ENCODE measurements at regions not wholly inside any gene's neighbourhood (a gene's known extent, or its start where the extent isn't known, plus 50 kb on each side); places are given as distances from the start of the nearest gene placed in this dataset.

GRCh38 chr10:71059943-71060342, 152.4 kb upstream of the UNC5B start:
- H3K27me3 ChIP-seq (ENCODE audit: control insufficient read depth, insufficient read depth, low read length) = peaks cover 10% of the 10 kb centered on the region
- no peak overlapping the region for H3K4me3 ChIP-seq (ENCODE audit: low read depth, low read length)
- no peak for TF ChIP-seq CTCF (IDR thresholded peaks at IDR 0.05; ENCODE audit: insufficient read depth, low read length, poor library complexity, severe bottlenecking)
- DNase-seq (ENCODE audit: low read depth) = no peak
- H3K36me3 ChIP-seq (ENCODE audit: control insufficient read depth, insufficient read depth, low read length) = no peaks in the 10 kb centered on the region

GRCh38 chr10:71060476-71061426, 151.6 kb upstream of the UNC5B start:
- DNase-seq (ENCODE audit: low read depth) = no peak
- no peaks in the 10 kb centered on the region for H3K36me3 ChIP-seq (ENCODE audit: control insufficient read depth, insufficient read depth, low read length)
- peaks cover 10% of the 10 kb centered on the region for H3K27me3 ChIP-seq (ENCODE audit: control insufficient read depth, insufficient read depth, low read length)
- H3K4me3 ChIP-seq (ENCODE audit: low read depth, low read length) = no peak overlapping the region
- TF ChIP-seq CTCF (IDR thresholded peaks at IDR 0.05; ENCODE audit: insufficient read depth, low read length, poor library complexity, severe bottlenecking) = no peak

GRCh38 chr10:71061472-71061871, 150.9 kb upstream of the UNC5B start:
- no peak overlapping the region for H3K4me3 ChIP-seq (ENCODE audit: low read depth, low read length)
- H3K27me3 ChIP-seq (ENCODE audit: control insufficient read depth, insufficient read depth, low read length) = peaks cover 10% of the 10 kb centered on the region
- no peaks in the 10 kb centered on the region for H3K36me3 ChIP-seq (ENCODE audit: control insufficient read depth, insufficient read depth, low read length)
- no peak for DNase-seq (ENCODE audit: low read depth)
- TF ChIP-seq CTCF (IDR thresholded peaks at IDR 0.05; ENCODE audit: insufficient read depth, low read length, poor library complexity, severe bottlenecking) = no peak

- Histone ChIP-seq H3K4me3 (ENCODE audit: low read depth, low read length) (no peak overlapping the region), H3K36me3 (ENCODE audit: control insufficient read depth, insufficient read depth, low read length) (no peaks in the 10 kb centered on the region), H3K27me3 (ENCODE audit: control insufficient read depth, insufficient read depth, low read length) (peaks cover 10% of the 10 kb centered on the region)
- DNase-seq (ENCODE audit: low read depth) = no peak
- no peak for TF ChIP-seq CTCF (IDR thresholded peaks at IDR 0.05; ENCODE audit: insufficient read depth, low read length, poor library complexity, severe bottlenecking)
These were observed 150.2 kb upstream of the UNC5B start for GRCh38 chr10:71062156-71062555.

- H3K36me3 ChIP-seq (ENCODE audit: control insufficient read depth, insufficient read depth, low read length) = no peaks in the 10 kb centered on the region
- TF ChIP-seq CTCF (IDR thresholded peaks at IDR 0.05; ENCODE audit: insufficient read depth, low read length, poor library complexity, severe bottlenecking) = no peak
- H3K4me3 ChIP-seq (ENCODE audit: low read depth, low read length) = no peak overlapping the region
- no peak for DNase-seq (ENCODE audit: low read depth)
- H3K27me3 ChIP-seq (ENCODE audit: control insufficient read depth, insufficient read depth, low read length) = peaks cover 10% of the 10 kb centered on the region
These were observed 149.0 kb upstream of the UNC5B start for GRCh38 chr10:71063401-71063800.

Measured in kidney epithelial cell (primary cell).